ENCODE measurements at regions not wholly inside any gene's neighbourhood (a gene's known extent, or its start where the extent isn't known, plus 50 kb on each side); places are given as distances from the start of the nearest gene placed in this dataset.

DNA sequence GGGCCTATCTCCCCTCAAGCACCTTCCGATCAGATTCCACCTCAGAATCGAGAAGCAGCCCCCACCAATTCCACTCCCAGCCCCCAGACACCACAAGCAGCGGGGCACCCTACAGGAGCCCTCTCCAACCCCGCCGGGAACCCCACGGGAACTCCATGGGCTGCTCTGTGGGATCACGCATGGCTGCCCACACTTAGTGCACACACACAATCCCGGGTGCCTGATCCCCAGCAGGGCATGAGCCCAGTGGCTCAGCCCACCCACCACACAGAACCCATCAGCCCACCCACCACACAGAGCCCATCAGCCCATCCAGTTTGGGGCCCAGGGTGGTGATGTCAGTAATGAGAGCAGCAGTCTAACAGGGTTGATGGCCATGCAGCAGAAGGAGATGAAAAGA is 141.6 kb upstream of the LINGO1 start:
- no peak overlapping the region for H3K27ac ChIP-seq
- H3K4me1 ChIP-seq (ENCODE audit: control insufficient read depth in 1 of 2, insufficient read depth in 1 of 2, low read depth in 1 of 2, low read length in 1 of 2): no peaks in the 10 kb centered on the region

DNA sequence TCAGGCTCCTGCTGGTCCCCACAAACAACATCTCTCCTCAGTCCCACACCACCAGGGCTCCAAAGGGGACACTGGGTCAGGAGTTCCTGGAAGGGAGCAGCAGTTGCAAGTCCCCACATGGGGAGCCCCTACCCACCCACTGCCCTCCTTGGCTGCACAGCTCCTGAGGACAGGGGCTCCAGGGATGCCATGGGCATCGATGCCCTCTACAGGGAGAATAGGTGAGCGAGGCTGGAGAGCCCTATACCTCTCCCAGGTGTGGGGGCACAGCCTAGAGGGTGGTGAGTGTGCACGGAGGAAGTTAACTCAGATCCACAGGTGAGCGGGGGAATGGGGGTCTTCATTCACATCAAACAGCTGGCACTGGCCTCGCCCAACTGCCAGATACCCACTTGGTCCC is 141.2 kb upstream of the LINGO1 start:
- H3K27ac ChIP-seq: no peak overlapping the region
- H3K4me1 ChIP-seq (ENCODE audit: control insufficient read depth in 1 of 2, insufficient read depth in 1 of 2, low read depth in 1 of 2, low read length in 1 of 2): no peaks in the 10 kb centered on the region
- H3K4me3 ChIP-seq (ENCODE audit: low read depth in 1 of 2, low read length in 1 of 2): no peak overlapping the region
- no peaks in the 10 kb centered on the region for H3K36me3 ChIP-seq
- TF ChIP-seq, protein P1, sequence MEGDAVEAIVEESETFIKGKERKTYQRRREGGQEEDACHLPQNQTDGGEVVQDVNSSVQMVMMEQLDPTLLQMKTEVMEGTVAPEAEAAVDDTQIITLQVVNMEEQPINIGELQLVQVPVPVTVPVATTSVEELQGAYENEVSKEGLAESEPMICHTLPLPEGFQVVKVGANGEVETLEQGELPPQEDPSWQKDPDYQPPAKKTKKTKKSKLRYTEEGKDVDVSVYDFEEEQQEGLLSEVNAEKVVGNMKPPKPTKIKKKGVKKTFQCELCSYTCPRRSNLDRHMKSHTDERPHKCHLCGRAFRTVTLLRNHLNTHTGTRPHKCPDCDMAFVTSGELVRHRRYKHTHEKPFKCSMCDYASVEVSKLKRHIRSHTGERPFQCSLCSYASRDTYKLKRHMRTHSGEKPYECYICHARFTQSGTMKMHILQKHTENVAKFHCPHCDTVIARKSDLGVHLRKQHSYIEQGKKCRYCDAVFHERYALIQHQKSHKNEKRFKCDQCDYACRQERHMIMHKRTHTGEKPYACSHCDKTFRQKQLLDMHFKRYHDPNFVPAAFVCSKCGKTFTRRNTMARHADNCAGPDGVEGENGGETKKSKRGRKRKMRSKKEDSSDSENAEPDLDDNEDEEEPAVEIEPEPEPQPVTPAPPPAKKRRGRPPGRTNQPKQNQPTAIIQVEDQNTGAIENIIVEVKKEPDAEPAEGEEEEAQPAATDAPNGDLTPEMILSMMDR (IDR thresholded peaks at IDR 0.05): no peak
- no peaks in the 10 kb centered on the region for H3K9me3 ChIP-seq
- peaks cover 4% of the 10 kb centered on the region for H3K27me3 ChIP-seq

More for the DNA sequence above, 141.6 kb upstream of the LINGO1 start:
- H3K36me3 ChIP-seq: no peaks in the 10 kb centered on the region
- TF ChIP-seq, protein P1 (IDR thresholded peaks at IDR 0.05): no peak
- H3K9me3 ChIP-seq: no peaks in the 10 kb centered on the region
- no peak overlapping the region for H3K4me3 ChIP-seq (ENCODE audit: low read depth in 1 of 2, low read length in 1 of 2)
- H3K27me3 ChIP-seq: no peaks in the 10 kb centered on the region

DNA sequence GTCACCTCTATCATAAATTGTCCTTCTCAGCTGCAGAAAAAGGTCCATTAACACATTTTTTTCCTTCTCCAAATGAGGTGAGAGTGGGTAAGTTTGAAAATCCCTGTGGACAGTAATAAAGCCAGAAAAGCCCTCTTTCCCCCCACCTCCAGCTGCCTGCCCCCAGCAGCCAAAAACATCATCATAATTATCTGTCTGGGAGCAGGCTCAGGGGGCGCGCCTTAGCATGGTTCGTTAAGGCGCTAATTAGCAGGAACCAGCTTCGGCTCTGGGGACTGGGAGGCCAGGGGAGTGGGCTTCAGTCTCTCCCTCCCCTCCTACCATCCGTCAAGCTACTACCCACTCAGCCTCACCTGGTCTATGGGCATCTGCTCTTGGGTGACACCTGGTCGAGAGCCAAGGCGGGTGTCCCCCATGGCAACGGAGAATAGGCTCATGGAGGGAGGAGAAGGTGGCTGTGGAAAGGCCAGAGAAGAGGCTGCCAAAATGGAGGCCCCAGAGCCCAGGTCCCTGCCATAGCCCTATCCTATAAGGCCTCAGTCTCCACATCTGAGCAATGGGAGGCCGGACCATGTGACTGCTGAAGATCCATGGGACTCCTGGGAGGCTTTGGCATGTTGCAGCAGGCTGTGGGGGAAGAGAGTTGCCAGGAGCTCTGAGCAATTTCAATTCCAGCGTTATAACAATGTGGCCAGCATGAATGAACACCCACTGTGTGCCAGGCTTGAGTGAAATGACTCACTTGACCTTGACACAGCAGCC is 140.1 kb upstream of the LINGO1 start:
- no peaks in the 10 kb centered on the region for H3K4me1 ChIP-seq (ENCODE audit: control insufficient read depth in 1 of 2, insufficient read depth in 1 of 2, low read depth in 1 of 2, low read length in 1 of 2)
- TF ChIP-seq, protein P1 (IDR thresholded peaks at IDR 0.05): no peak
- no peaks in the 10 kb centered on the region for H3K36me3 ChIP-seq
- no peaks in the 10 kb centered on the region for H3K9me3 ChIP-seq
- H3K27me3 ChIP-seq: peaks cover 14% of the 10 kb centered on the region
- H3K4me3 ChIP-seq (ENCODE audit: low read depth in 1 of 2, low read length in 1 of 2): no peak overlapping the region
- H3K27ac ChIP-seq: no peak overlapping the region

DNA sequence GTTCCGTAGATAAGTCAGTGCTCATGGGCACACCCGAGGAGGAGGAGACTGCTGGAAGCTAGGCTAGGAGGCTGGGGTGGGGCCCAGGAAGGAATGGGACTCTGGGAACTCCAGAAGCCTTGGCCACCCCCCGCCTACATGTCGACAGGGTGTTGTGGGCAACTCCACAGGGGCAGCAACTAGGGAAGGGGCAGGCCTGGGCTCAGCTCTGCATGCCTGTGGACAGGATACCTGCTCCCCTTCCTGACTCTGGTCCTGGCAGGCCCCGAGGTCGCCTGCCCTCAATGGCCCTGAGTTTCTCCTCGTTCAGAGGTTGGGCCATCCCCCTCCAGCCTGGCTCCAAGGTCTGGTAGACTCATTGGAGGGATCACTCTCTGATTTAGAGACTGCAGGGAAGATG is 138.9 kb upstream of the LINGO1 start:
- peaks cover 25% of the 10 kb centered on the region for H3K27me3 ChIP-seq
- TF ChIP-seq, protein P1 (IDR thresholded peaks at IDR 0.05): no peak
- H3K27ac ChIP-seq: no peak overlapping the region
- no peaks in the 10 kb centered on the region for H3K9me3 ChIP-seq
- H3K36me3 ChIP-seq: no peaks in the 10 kb centered on the region
- H3K4me1 ChIP-seq (ENCODE audit: control insufficient read depth in 1 of 2, insufficient read depth in 1 of 2, low read depth in 1 of 2, low read length in 1 of 2): no peaks in the 10 kb centered on the region
- no peak overlapping the region for H3K4me3 ChIP-seq (ENCODE audit: low read depth in 1 of 2, low read length in 1 of 2)

DNA sequence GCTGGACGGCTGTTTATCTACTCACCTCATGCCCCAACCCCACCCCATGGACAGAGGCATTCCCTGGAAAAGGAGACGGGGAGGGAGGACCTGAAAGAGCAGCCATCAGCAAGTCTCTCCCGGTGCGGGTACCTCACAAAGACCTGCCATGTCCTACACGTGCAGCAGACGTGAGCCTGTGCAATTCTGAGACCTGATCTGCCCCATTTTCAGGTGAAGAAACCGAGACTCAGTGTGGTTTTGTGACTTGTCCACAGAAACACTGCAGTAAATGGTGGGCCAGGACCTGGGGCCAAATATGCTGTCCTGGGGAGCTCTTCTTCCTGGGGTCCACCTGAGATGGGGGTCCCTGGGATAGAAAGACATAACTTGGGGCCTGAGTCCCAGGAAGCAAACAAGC is 137.0 kb upstream of the LINGO1 start:
- no peaks in the 10 kb centered on the region for H3K36me3 ChIP-seq
- H3K4me3 ChIP-seq (ENCODE audit: low read depth in 1 of 2, low read length in 1 of 2): no peak overlapping the region
- TF ChIP-seq, protein P1 (IDR thresholded peaks at IDR 0.05): no peak
- H3K4me1 ChIP-seq (ENCODE audit: control insufficient read depth in 1 of 2, insufficient read depth in 1 of 2, low read depth in 1 of 2, low read length in 1 of 2): no peaks in the 10 kb centered on the region
- H3K27me3 ChIP-seq: peaks cover 43% of the 10 kb centered on the region
- no peak overlapping the region for H3K27ac ChIP-seq
- H3K9me3 ChIP-seq: no peaks in the 10 kb centered on the region

All from neutrophil (primary cell).